ENCODE measurements at regions not wholly inside any gene's neighbourhood (a gene's known extent, or its start where the extent isn't known, plus 50 kb on each side); places are given as distances from the start of the nearest gene placed in this dataset.

GRCh38 chr5:4901305-4901811, 238.8 kb upstream of the ADAMTS16 start:
- TF ChIP-seq CTCF (IDR thresholded peaks at IDR 0.05) (no peak), POLR2A (IDR thresholded peaks at IDR 0.05) (no peak), EP300 (IDR thresholded peaks at IDR 0.05) (no peak), POLR2AphosphoS5 (IDR thresholded peaks at IDR 0.05) (no peak)
